ENCODE measurements at regions not wholly inside any gene's neighbourhood (a gene's known extent, or its start where the extent isn't known, plus 50 kb on each side); places are given as distances from the start of the nearest gene placed in this dataset.

- H3K27ac ChIP-seq: no peak overlapping the region
These were observed 539.3 kb downstream of the METTL4 start for GRCh38 chr18:2032036-2032435.

GRCh38 chr18:2035056-2035455 is 536.2 kb downstream of the METTL4 start:
- Histone ChIP-seq H3K4me3 (no peak overlapping the region), H3K27ac (no peak overlapping the region)

More at GRCh38 chr18:2032036-2032435, 539.3 kb downstream of the METTL4 start:
- H3K4me3 ChIP-seq: no peak overlapping the region

- Histone ChIP-seq H3K4me3 (no peak overlapping the region), H3K27ac (no peak overlapping the region)
These were observed 535.2 kb downstream of the METTL4 start for GRCh38 chr18:2036086-2036485.

- H3K27ac ChIP-seq: no peak overlapping the region
- no peak overlapping the region for H3K4me3 ChIP-seq
These were observed 531.0 kb downstream of the METTL4 start for GRCh38 chr18:2040279-2040678.

- H3K4me3 ChIP-seq: no peak overlapping the region
- H3K27ac ChIP-seq: no peak overlapping the region
These were observed 521.3 kb downstream of the METTL4 start for GRCh38 chr18:2049986-2050385.

- no peak overlapping the region for H3K27ac ChIP-seq
- H3K4me3 ChIP-seq: no peak overlapping the region
These were observed 520.6 kb downstream of the METTL4 start for GRCh38 chr18:2050702-2051201.

GRCh38 chr18:2053490-2054089 is 517.7 kb downstream of the METTL4 start:
- no peak overlapping the region for H3K4me3 ChIP-seq
- H3K27ac ChIP-seq: no peak overlapping the region

GRCh38 chr18:2059336-2059735 is 512.0 kb downstream of the METTL4 start:
- H3K27ac ChIP-seq: no peak overlapping the region
- no peak overlapping the region for H3K4me3 ChIP-seq

- Histone ChIP-seq H3K4me3 (no peak overlapping the region), H3K27ac (no peak overlapping the region)
These were observed 511.2 kb downstream of the METTL4 start for GRCh38 chr18:2060086-2060485.

- H3K4me3 ChIP-seq: no peak overlapping the region
- no peak overlapping the region for H3K27ac ChIP-seq
These were observed 500.7 kb downstream of the METTL4 start for GRCh38 chr18:2070631-2071030.

GRCh38 chr18:2075499-2075898 is 495.8 kb downstream of the METTL4 start:
- no peak overlapping the region for H3K4me3 ChIP-seq
- no peak overlapping the region for H3K27ac ChIP-seq

GRCh38 chr18:2082676-2083075 is 488.6 kb downstream of the METTL4 start:
- Histone ChIP-seq H3K27ac (no peak overlapping the region), H3K4me3 (no peak overlapping the region)

GRCh38 chr18:2083691-2084090 is 487.6 kb downstream of the METTL4 start:
- Histone ChIP-seq H3K4me3 (no peak overlapping the region), H3K27ac (no peak overlapping the region)

GRCh38 chr18:2086439-2086838 is 484.9 kb downstream of the METTL4 start:
- Histone ChIP-seq H3K4me3 (no peak overlapping the region), H3K27ac (no peak overlapping the region)

- no peak overlapping the region for H3K27ac ChIP-seq
- no peak overlapping the region for H3K4me3 ChIP-seq
These were observed 483.2 kb downstream of the METTL4 start for GRCh38 chr18:2087877-2088673.

- Histone ChIP-seq H3K27ac (no peak overlapping the region), H3K4me3 (no peak overlapping the region)
These were observed 481.9 kb downstream of the METTL4 start for GRCh38 chr18:2089396-2089795.

GRCh38 chr18:2091937-2092336 is 479.4 kb downstream of the METTL4 start:
- Histone ChIP-seq H3K4me3 (no peak overlapping the region), H3K27ac (no peak overlapping the region)

- H3K4me3 ChIP-seq: no peak overlapping the region
- H3K27ac ChIP-seq: peak overlapping the region in 1 of 21 experiments; percentile 47
These were observed 474.8 kb downstream of the METTL4 start for GRCh38 chr18:2096551-2096950.

- H3K4me3 ChIP-seq: no peak overlapping the region
- H3K27ac ChIP-seq: no peak overlapping the region
These were observed 470.6 kb downstream of the METTL4 start for GRCh38 chr18:2100694-2101213.

- no peak overlapping the region for H3K27ac ChIP-seq
- no peak overlapping the region for H3K4me3 ChIP-seq
These were observed 469.3 kb downstream of the METTL4 start for GRCh38 chr18:2102022-2102421.

GRCh38 chr18:2103299-2103698 is 468.0 kb downstream of the METTL4 start:
- H3K27ac ChIP-seq: no peak overlapping the region
- H3K4me3 ChIP-seq: no peak overlapping the region

Data from skin epidermis (tissue), 12 donors.